ENCODE measurements at regions not wholly inside any gene's neighbourhood (a gene's known extent, or its start where the extent isn't known, plus 50 kb on each side); places are given as distances from the start of the nearest gene placed in this dataset.
"Not testable (repeated sequence)": the region's sequence is repeated elsewhere in the genome, so short reads cannot be mapped to it uniquely, and the experiment has no call there.

DNA sequence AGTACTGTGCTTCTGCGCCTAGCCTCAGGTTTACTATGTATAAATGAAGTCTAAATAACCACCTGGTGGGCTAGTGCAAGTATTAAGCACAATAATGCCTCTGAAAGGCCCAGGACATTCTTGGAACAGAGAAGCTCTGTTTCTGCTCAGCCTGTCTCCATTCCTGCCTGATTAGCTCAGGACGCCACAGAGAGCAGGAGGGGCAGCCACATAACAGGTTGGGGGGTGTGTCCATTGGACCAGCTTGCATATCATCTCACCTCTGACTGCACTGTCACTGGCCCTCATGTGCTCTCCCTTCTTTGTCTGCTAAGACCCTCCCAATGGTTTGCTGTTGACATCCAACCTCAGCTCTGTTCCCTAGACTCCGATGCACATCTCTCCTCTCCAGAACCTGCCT is 52.8 kb upstream of the IKZF1 start:
- H3K4me1 Mint-ChIP-seq (ENCODE audit: low read depth) = no peaks in the 10 kb centered on the region
- H3K4me3 Mint-ChIP-seq = no peak overlapping the region
- H3K27me3 Mint-ChIP-seq (ENCODE audit: insufficient read depth) = no peaks in the 10 kb centered on the region
- TF ChIP-seq, protein P1, sequence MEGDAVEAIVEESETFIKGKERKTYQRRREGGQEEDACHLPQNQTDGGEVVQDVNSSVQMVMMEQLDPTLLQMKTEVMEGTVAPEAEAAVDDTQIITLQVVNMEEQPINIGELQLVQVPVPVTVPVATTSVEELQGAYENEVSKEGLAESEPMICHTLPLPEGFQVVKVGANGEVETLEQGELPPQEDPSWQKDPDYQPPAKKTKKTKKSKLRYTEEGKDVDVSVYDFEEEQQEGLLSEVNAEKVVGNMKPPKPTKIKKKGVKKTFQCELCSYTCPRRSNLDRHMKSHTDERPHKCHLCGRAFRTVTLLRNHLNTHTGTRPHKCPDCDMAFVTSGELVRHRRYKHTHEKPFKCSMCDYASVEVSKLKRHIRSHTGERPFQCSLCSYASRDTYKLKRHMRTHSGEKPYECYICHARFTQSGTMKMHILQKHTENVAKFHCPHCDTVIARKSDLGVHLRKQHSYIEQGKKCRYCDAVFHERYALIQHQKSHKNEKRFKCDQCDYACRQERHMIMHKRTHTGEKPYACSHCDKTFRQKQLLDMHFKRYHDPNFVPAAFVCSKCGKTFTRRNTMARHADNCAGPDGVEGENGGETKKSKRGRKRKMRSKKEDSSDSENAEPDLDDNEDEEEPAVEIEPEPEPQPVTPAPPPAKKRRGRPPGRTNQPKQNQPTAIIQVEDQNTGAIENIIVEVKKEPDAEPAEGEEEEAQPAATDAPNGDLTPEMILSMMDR (IDR thresholded peaks at IDR 0.05) = no peak
- H3K27ac Mint-ChIP-seq = no peak overlapping the region
- no peak for DNase-seq
- peaks cover 17% of the 10 kb centered on the region for H3K9me3 Mint-ChIP-seq
- H3K36me3 Mint-ChIP-seq (ENCODE audit: low read depth) = no peaks in the 10 kb centered on the region

DNA sequence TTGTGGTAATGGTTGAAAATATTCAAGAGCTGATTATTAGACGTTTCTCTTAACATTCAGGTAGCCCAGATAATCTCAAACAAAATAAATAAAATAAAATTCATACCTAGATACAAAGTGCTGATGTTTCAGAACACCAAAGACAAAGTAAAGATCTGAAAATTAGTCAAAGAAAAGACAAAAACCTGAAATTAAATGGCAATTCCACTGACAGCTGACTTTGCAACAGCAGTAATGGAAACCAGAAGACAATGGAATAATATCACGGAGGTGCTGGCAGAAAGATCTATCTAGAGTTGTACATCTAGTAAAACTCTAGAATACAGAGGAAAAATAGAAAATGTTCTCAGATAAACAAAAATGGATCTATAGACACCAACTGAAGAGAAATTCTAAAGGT is 58.0 kb upstream of the IKZF1 start:
- H3K4me1 Mint-ChIP-seq (ENCODE audit: low read depth) = no peaks in the 10 kb centered on the region
- no peak for DNase-seq
- TF ChIP-seq, protein P1 (IDR thresholded peaks at IDR 0.05) = no peak
- peaks cover 25% of the 10 kb centered on the region for H3K9me3 Mint-ChIP-seq
- H3K4me3 Mint-ChIP-seq = no peak overlapping the region
- H3K27ac Mint-ChIP-seq = no peak overlapping the region
- H3K36me3 Mint-ChIP-seq (ENCODE audit: low read depth) = no peaks in the 10 kb centered on the region
- H3K27me3 Mint-ChIP-seq (ENCODE audit: insufficient read depth) = no peaks in the 10 kb centered on the region; the same call in 1 of the 2 replicates

GRCh38 chr7:50242111-50242510 is 62.4 kb upstream of the IKZF1 start:
- peaks cover 30% of the 10 kb centered on the region for H3K9me3 Mint-ChIP-seq

GRCh38 chr7:50240699-50241098 is 63.8 kb upstream of the IKZF1 start:
- H3K4me3 Mint-ChIP-seq; H3K36me3 Mint-ChIP-seq (ENCODE audit: low read depth); H3K27ac Mint-ChIP-seq; DNase-seq; H3K27me3 Mint-ChIP-seq (ENCODE audit: insufficient read depth); H3K4me1 Mint-ChIP-seq (ENCODE audit: low read depth): not testable (repeated sequence)
- peaks cover 21% of the 10 kb centered on the region for H3K9me3 Mint-ChIP-seq

More at GRCh38 chr7:50242111-50242510, 62.4 kb upstream of the IKZF1 start:
- not testable (repeated sequence) for H3K4me3 Mint-ChIP-seq; H3K36me3 Mint-ChIP-seq (ENCODE audit: low read depth); DNase-seq; H3K4me1 Mint-ChIP-seq (ENCODE audit: low read depth); H3K27me3 Mint-ChIP-seq (ENCODE audit: insufficient read depth); H3K27ac Mint-ChIP-seq

DNA sequence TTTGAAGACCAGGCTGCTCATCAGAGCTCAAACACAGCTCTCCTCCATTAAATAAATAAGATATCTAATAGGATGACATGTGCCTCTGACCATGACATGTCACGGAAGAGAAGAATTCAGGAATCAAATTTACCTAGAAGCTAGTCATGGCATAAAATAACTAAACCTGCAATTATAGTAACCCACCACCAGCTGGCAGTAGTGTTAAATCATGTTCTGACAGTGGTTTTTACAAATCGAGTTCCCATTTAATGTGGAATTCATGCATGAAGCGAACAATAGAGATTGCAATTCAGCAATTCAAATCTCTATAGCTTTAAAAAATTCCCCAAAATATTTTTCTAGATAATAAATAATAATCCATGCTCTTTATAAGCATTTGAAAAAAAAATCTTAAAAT is 74.6 kb upstream of the IKZF1 start:
- H3K27ac Mint-ChIP-seq = no peak overlapping the region
- H3K4me1 Mint-ChIP-seq (ENCODE audit: low read depth) = no peaks in the 10 kb centered on the region
- peaks cover 11% of the 10 kb centered on the region for H3K9me3 Mint-ChIP-seq
- H3K27me3 Mint-ChIP-seq (ENCODE audit: insufficient read depth) = no peaks in the 10 kb centered on the region; the same call in 1 of the 2 replicates
- no peak for DNase-seq
- TF ChIP-seq, protein P1 (IDR thresholded peaks at IDR 0.05) = peak; percentile 62
- H3K36me3 Mint-ChIP-seq (ENCODE audit: low read depth) = no peaks in the 10 kb centered on the region
- no peak overlapping the region for H3K4me3 Mint-ChIP-seq

DNA sequence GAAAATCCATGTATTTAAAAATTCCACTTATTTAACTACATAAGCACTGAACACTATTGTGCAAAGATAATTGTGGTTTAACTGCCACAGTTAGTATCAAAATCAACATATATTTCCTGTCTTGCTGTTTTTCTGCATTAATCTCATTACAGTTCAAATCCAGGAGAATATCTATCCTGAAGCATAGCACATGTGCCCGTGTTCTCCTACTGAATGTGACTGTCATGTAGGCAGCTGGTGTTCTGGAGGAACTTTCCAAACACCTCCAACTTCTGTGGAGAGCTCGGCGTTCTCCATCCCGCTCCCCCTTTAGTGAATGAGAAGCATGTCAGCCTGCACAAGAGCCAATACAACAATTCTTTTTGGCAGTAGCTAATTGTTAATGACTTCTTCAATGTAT is 76.4 kb upstream of the IKZF1 start:
- Mint-ChIP-seq H3K4me3 (no peak overlapping the region), H3K36me3 (ENCODE audit: low read depth) (no peaks in the 10 kb centered on the region), H3K4me1 (ENCODE audit: low read depth) (no peaks in the 10 kb centered on the region), H3K27me3 (ENCODE audit: insufficient read depth) (no peaks in the 10 kb centered on the region), H3K27ac (no peak overlapping the region), H3K9me3 (peaks cover 11% of the 10 kb centered on the region)
- TF ChIP-seq, protein P1 (IDR thresholded peaks at IDR 0.05) = no peak
- DNase-seq = no peak

DNA sequence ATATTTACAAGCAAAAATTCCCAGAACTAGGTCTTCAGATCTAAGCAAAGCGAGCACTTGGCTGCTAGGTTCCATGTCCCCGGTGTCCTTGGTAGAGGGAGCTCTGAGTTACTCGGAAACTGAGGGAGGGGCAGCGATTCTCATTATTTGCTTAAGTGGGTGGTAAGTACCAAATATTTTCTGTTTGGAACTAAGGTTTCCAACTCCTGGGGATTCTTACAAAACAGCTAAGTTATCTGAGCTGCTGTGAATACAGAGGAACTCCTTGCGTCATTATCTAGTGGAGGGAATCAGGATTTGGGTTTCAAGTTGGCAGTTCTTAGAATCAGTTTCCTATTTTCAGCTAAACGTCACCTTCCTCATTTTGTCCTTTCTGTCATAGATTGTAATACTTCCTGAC is 76.8 kb upstream of the IKZF1 start:
- DNase-seq = no peak
- H3K27ac Mint-ChIP-seq = no peak overlapping the region
- no peaks in the 10 kb centered on the region for H3K27me3 Mint-ChIP-seq (ENCODE audit: insufficient read depth)
- TF ChIP-seq, protein P1 (IDR thresholded peaks at IDR 0.05) = no peak
- H3K4me1 Mint-ChIP-seq (ENCODE audit: low read depth) = no peaks in the 10 kb centered on the region
- H3K9me3 Mint-ChIP-seq = peaks cover 11% of the 10 kb centered on the region
- no peaks in the 10 kb centered on the region for H3K36me3 Mint-ChIP-seq (ENCODE audit: low read depth)
- no peak overlapping the region for H3K4me3 Mint-ChIP-seq

All from HFFc6 (cell line).